ENCODE measurements at regions not wholly inside any gene's neighbourhood (a gene's known extent, or its start where the extent isn't known, plus 50 kb on each side); places are given as distances from the start of the nearest gene placed in this dataset.

DNA sequence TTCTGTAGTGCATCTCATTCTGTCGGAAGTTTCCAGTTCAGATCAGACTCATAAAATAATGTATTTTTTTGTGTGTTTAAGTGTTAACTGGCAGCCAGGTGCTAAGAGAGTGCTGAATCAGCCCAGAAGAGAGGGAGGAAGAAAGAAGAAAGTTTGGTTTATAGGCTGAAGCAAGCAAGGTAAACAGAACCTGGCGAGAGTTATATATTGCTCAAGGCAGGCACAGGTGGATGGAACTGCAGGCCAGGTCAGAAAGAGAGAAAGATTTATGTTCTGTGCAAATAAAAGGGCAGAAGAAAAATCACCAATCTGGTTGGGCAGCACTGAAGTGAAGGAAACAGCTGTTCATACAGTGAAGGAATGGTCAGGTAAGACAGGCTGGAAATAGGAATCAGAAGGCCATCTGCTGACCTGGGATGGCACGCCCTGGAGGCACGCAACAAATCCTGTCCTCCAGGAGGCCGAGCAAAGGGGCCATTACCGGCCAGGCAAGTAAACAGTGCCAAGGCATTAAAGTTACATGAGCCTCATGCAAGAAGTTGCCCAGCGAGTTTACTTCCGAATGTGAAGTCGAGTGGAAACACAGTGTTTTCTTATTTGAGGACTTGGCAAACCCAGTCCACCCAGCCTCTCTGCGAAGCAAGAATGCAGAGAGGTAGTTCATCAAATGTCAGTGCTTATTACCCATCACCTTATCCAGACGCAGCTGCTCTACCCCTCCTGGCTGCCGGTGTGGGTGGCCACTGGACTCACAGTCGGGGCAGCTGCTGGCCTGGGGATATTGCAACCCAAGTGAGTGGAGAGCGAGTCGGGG is 309.8 kb downstream of the VPS13C start:
- Histone ChIP-seq H3K36me3 (replicated peaks; ENCODE audit: insufficient read depth, low read depth) (no peaks in the 10 kb centered on the region), H3K79me2 (no peaks in the 10 kb centered on the region), H3K4me1 (ENCODE audit: insufficient read depth) (peaks cover 7% of the 10 kb centered on the region), H2AFZ (no peak overlapping the region), H3K27me3 (no peaks in the 10 kb centered on the region), H3K27ac (peak overlapping the region; percentile 43), H3K9me3 (ENCODE audit: low read depth) (no peaks in the 10 kb centered on the region), H4K20me1 (ENCODE audit: insufficient read depth, poor library complexity, severe bottlenecking) (no peaks in the 10 kb centered on the region), H3K9me2 (replicated peaks; ENCODE audit: insufficient read depth) (no peaks in the 10 kb centered on the region), H3K4me2 (no peak overlapping the region), H3K4me3 (no peak overlapping the region)
- DNase-seq (ENCODE audit: low spot score) = peak; percentile 29
- 59% methylated on average over 15 of the region's 15 CpGs for WGBS (ENCODE audit: low lambda C conversion rate, missing lambda C conversion rate)
- TF ChIP-seq EZH2phosphoT487 (IDR thresholded peaks at IDR 0.05; ENCODE audit: low read depth, severe bottlenecking, unreplicated experiment) (no peak), EZH2 (IDR thresholded peaks at IDR 0.05; ENCODE audit: borderline replicate concordance) (no peak)
- TF ChIP-seq, protein P1, sequence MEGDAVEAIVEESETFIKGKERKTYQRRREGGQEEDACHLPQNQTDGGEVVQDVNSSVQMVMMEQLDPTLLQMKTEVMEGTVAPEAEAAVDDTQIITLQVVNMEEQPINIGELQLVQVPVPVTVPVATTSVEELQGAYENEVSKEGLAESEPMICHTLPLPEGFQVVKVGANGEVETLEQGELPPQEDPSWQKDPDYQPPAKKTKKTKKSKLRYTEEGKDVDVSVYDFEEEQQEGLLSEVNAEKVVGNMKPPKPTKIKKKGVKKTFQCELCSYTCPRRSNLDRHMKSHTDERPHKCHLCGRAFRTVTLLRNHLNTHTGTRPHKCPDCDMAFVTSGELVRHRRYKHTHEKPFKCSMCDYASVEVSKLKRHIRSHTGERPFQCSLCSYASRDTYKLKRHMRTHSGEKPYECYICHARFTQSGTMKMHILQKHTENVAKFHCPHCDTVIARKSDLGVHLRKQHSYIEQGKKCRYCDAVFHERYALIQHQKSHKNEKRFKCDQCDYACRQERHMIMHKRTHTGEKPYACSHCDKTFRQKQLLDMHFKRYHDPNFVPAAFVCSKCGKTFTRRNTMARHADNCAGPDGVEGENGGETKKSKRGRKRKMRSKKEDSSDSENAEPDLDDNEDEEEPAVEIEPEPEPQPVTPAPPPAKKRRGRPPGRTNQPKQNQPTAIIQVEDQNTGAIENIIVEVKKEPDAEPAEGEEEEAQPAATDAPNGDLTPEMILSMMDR (IDR thresholded peaks at IDR 0.05; ENCODE audit: poor library complexity) = no peak

DNA sequence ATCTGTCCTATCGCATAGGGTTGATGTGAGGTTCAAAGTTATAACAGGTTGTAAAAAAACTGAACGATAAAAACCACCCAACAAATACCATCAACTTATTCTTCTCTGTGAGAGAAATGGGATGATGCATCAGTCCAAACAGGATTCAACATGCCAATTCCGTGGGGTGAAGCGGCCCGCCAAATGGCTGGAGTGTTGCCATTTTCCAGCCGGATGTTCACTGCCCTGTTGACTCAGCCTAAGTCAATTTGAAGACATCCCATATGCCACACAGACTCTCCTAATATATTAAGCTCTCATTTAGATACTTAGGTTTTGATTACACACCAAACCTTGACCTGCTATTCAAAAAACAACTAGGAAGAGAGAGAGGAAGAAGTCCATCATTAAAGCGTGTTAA is 311.1 kb downstream of the VPS13C start:
- peaks cover 7% of the 10 kb centered on the region for H3K4me1 ChIP-seq (ENCODE audit: insufficient read depth)
- H4K20me1 ChIP-seq (ENCODE audit: insufficient read depth, poor library complexity, severe bottlenecking) = no peaks in the 10 kb centered on the region
- no peaks in the 10 kb centered on the region for H3K27me3 ChIP-seq
- no peak overlapping the region for H3K27ac ChIP-seq
- no peaks in the 10 kb centered on the region for H3K36me3 ChIP-seq (replicated peaks; ENCODE audit: insufficient read depth, low read depth)
- no peaks in the 10 kb centered on the region for H3K79me2 ChIP-seq
- no peaks in the 10 kb centered on the region for H3K9me2 ChIP-seq (replicated peaks; ENCODE audit: insufficient read depth)
- H3K4me2 ChIP-seq = no peak overlapping the region
- TF ChIP-seq, protein P1 (IDR thresholded peaks at IDR 0.05; ENCODE audit: poor library complexity) = no peak
- TF ChIP-seq EZH2 (IDR thresholded peaks at IDR 0.05; ENCODE audit: borderline replicate concordance) (no peak), EZH2phosphoT487 (IDR thresholded peaks at IDR 0.05; ENCODE audit: low read depth, severe bottlenecking, unreplicated experiment) (no peak)
- no peaks in the 10 kb centered on the region for H3K9me3 ChIP-seq (ENCODE audit: low read depth)
- DNase-seq (ENCODE audit: low spot score) = no peak
- no peak overlapping the region for H2AFZ ChIP-seq
- no peak overlapping the region for H3K4me3 ChIP-seq
- 97% methylated on average over 7 of the region's 7 CpGs for WGBS (ENCODE audit: low lambda C conversion rate, missing lambda C conversion rate)

DNA sequence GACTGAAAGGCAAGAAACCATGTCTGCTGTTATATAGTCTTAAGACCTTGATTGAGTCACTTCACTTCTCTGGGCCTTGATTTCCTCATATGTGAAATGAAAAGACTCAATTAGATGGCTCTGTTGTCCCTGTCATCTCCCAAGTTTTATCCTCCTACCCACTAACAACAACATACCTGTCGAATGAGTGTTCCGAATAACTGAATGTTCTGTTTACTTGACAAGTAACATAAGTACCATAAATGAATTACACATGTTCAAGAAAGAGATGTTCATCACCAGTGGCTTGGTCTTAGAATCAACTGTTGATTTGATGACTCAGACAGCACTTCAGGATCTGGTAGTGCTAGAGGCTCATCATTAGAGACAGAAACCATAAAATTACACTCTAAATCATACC is 311.7 kb downstream of the VPS13C start:
- no peaks in the 10 kb centered on the region for H3K36me3 ChIP-seq (replicated peaks; ENCODE audit: insufficient read depth, low read depth)
- no peaks in the 10 kb centered on the region for H3K27me3 ChIP-seq
- no peaks in the 10 kb centered on the region for H3K9me2 ChIP-seq (replicated peaks; ENCODE audit: insufficient read depth)
- H3K4me1 ChIP-seq (ENCODE audit: insufficient read depth) = peaks cover 7% of the 10 kb centered on the region
- no peak for TF ChIP-seq EZH2 (IDR thresholded peaks at IDR 0.05; ENCODE audit: borderline replicate concordance)
- no peak for TF ChIP-seq EZH2phosphoT487 (IDR thresholded peaks at IDR 0.05; ENCODE audit: low read depth, severe bottlenecking, unreplicated experiment)
- TF ChIP-seq, protein P1 (IDR thresholded peaks at IDR 0.05; ENCODE audit: poor library complexity) = no peak
- no peaks in the 10 kb centered on the region for H4K20me1 ChIP-seq (ENCODE audit: insufficient read depth, poor library complexity, severe bottlenecking)
- no peak overlapping the region for H3K27ac ChIP-seq
- H3K79me2 ChIP-seq = no peaks in the 10 kb centered on the region
- no peak overlapping the region for H2AFZ ChIP-seq
- no peaks in the 10 kb centered on the region for H3K9me3 ChIP-seq (ENCODE audit: low read depth)
- 76% methylated on average over 2 of the region's 2 CpGs for WGBS (ENCODE audit: low lambda C conversion rate, missing lambda C conversion rate)
- no peak for DNase-seq (ENCODE audit: low spot score)
- no peak overlapping the region for H3K4me3 ChIP-seq
- no peak overlapping the region for H3K4me2 ChIP-seq
